NCI-H2029 treated with DMSO at 0.1 percent for 48 hours (cell line): ENCODE measurements at regions not wholly inside any gene's neighbourhood (a gene's known extent, or its start where the extent isn't known, plus 50 kb on each side); places are given as distances from the start of the nearest gene placed in this dataset.
"Not testable (repeated sequence)": the region's sequence is repeated elsewhere in the genome, so short reads cannot be mapped to it uniquely, and the experiment has no call there.

Source experiments
- DNase-seq: peaks from one replicate; lab custom pipeline; 2025; lab: John Stamatoyannopoulos, UW

GRCh38 chr14:27760367-27760766 lies 1006.2 kb upstream of the FOXG1 start:
- not testable (repeated sequence) for DNase-seq

- not testable (repeated sequence) for DNase-seq
Measured at GRCh38 chr14:27799066-27800028, 967.2 kb upstream of the FOXG1 start.

GRCh38 chr14:27817746-27818430 lies 948.7 kb upstream of the FOXG1 start:
- not testable (repeated sequence) for DNase-seq

- DNase-seq, result not testable (repeated sequence)
Measured at GRCh38 chr14:27826149-27826548, 940.4 kb upstream of the FOXG1 start.

- not testable (repeated sequence) for DNase-seq
Measured at GRCh38 chr14:27831978-27832377, 934.6 kb upstream of the FOXG1 start.

GRCh38 chr14:27833001-27833400 lies 933.6 kb upstream of the FOXG1 start:
- not testable (repeated sequence) for DNase-seq

GRCh38 chr14:27836386-27836785 lies 930.2 kb upstream of the FOXG1 start:
- no peak for DNase-seq

GRCh38 chr14:27845241-27845850 lies 921.2 kb upstream of the FOXG1 start:
- DNase-seq, result no peak

GRCh38 chr14:27845902-27846301 lies 920.7 kb upstream of the FOXG1 start:
- no peak for DNase-seq

GRCh38 chr14:27847480-27847879 lies 919.1 kb upstream of the FOXG1 start:
- DNase-seq, result not testable (repeated sequence)

- not testable (repeated sequence) for DNase-seq
Measured at GRCh38 chr14:27849193-27849592, 917.4 kb upstream of the FOXG1 start.

- DNase-seq, result no peak
Measured at GRCh38 chr14:27862684-27863083, 903.9 kb upstream of the FOXG1 start.

- DNase-seq, result no peak
Measured at GRCh38 chr14:27863166-27863565, 903.4 kb upstream of the FOXG1 start.

GRCh38 chr14:27881063-27881462 lies 885.5 kb upstream of the FOXG1 start:
- no peak for DNase-seq

- no peak for DNase-seq
Measured at GRCh38 chr14:27881646-27882045, 884.9 kb upstream of the FOXG1 start.

GRCh38 chr14:27886256-27886655 lies 880.3 kb upstream of the FOXG1 start:
- no peak for DNase-seq

GRCh38 chr14:27890259-27890658 lies 876.3 kb upstream of the FOXG1 start:
- DNase-seq, result no peak

GRCh38 chr14:27908484-27908883 lies 858.1 kb upstream of the FOXG1 start:
- DNase-seq, result not testable (repeated sequence)

- DNase-seq, result no peak
Measured at GRCh38 chr14:27916326-27916725, 850.3 kb upstream of the FOXG1 start.

- DNase-seq, result no peak
Measured at GRCh38 chr14:27917896-27918295, 848.7 kb upstream of the FOXG1 start.

- DNase-seq, result no peak
Measured at GRCh38 chr14:27927519-27927918, 839.1 kb upstream of the FOXG1 start.

- DNase-seq, result no peak
Measured at GRCh38 chr14:27929797-27930347, 836.7 kb upstream of the FOXG1 start.
